ENCODE measurements at regions not wholly inside any gene's neighbourhood (a gene's known extent, or its start where the extent isn't known, plus 50 kb on each side); places are given as distances from the start of the nearest gene placed in this dataset.
"Not testable (repeated sequence)": the region's sequence is repeated elsewhere in the genome, so short reads cannot be mapped to it uniquely, and the experiment has no call there.

GRCh38 chr5:1576851-1577250 is 53.1 kb upstream of the LPCAT1 start:
- not testable (repeated sequence) for DNase-seq

GRCh38 chr5:1575991-1576714 is 52.4 kb upstream of the LPCAT1 start:
- not testable (repeated sequence) for DNase-seq

GRCh38 chr5:1575491-1575890 is 51.7 kb upstream of the LPCAT1 start:
- not testable (repeated sequence) for DNase-seq

GRCh38 chr5:1574023-1574318 is 50.2 kb upstream of the LPCAT1 start:
- not testable (repeated sequence) for DNase-seq

GRCh38 chr5:1573217-1574022 is 49.7 kb upstream of the LPCAT1 start:
- not testable (repeated sequence) for DNase-seq
